ENCODE measurements at regions not wholly inside any gene's neighbourhood (a gene's known extent, or its start where the extent isn't known, plus 50 kb on each side); places are given as distances from the start of the nearest gene placed in this dataset.
A peak's percentile ranks its signal among the peaks of the same experiment; 100 is the strongest.
"Not testable (repeated sequence)": the region's sequence is repeated elsewhere in the genome, so short reads cannot be mapped to it uniquely, and the experiment has no call there.

- Mint-ChIP-seq H3K4me3 (ENCODE audit: unreplicated experiment) (no peak overlapping the region), H3K27me3 (ENCODE audit: insufficient read depth, unreplicated experiment) (no peaks in the 10 kb centered on the region), H3K4me1 (ENCODE audit: low read depth, unreplicated experiment) (peaks cover 49% of the 10 kb centered on the region), H3K9me3 (ENCODE audit: unreplicated experiment) (no peaks in the 10 kb centered on the region), H3K36me3 (ENCODE audit: insufficient read depth, unreplicated experiment) (no peaks in the 10 kb centered on the region), H3K27ac (ENCODE audit: unreplicated experiment) (no peak overlapping the region)
- no TSS peak for BruUV-seq (replicated peaks)
- ChIA-PET POLR2A (no interaction called here), CTCF (no interaction called here)
- Histone ChIP-seq H3K36me3 (ENCODE audit: control insufficient read depth, insufficient read depth, low read length) (no peaks in the 10 kb centered on the region), H3K9me3 (peaks cover 5% of the 10 kb centered on the region; the same call in 1 of the 2 replicates), H3K4me3 (ENCODE audit: low read depth, low read length) (no peak overlapping the region), H3K4me1 (peaks cover 42% of the 10 kb centered on the region), H3K27me3 (replicated peaks; ENCODE audit: control insufficient read depth, insufficient read depth, low read length) (no peaks in the 10 kb centered on the region)
- intact Hi-C loops (cut with micrococcal nuclease; ENCODE audit: unreplicated experiment): no loop called here
- no peak for TF ChIP-seq CTCF (IDR thresholded peaks at IDR 0.05; ENCODE audit: insufficient read depth in 1 of 2, low read depth in 1 of 2, low read length in 1 of 2, severe bottlenecking in 1 of 2, unreplicated experiment in 1 of 2)
- no peak for DNase-seq
Measured at GRCh38 chr10:8410506-8410905, 356.0 kb downstream of the GATA3 start.

GRCh38 chr10:8412541-8412940 is 358.1 kb downstream of the GATA3 start:
- no TSS peak for BruUV-seq (replicated peaks)
- Mint-ChIP-seq H3K27ac (ENCODE audit: unreplicated experiment) (no peak overlapping the region), H3K27me3 (ENCODE audit: insufficient read depth, unreplicated experiment) (no peaks in the 10 kb centered on the region), H3K36me3 (ENCODE audit: insufficient read depth, unreplicated experiment) (no peaks in the 10 kb centered on the region), H3K4me1 (ENCODE audit: low read depth, unreplicated experiment) (peaks cover 62% of the 10 kb centered on the region), H3K9me3 (ENCODE audit: unreplicated experiment) (no peaks in the 10 kb centered on the region), H3K4me3 (ENCODE audit: unreplicated experiment) (no peak overlapping the region)
- H3K4me1 ChIP-seq: peaks cover 48% of the 10 kb centered on the region
- no peaks in the 10 kb centered on the region for H3K36me3 ChIP-seq (ENCODE audit: control insufficient read depth, insufficient read depth, low read length)
- ChIA-PET POLR2A (no interaction called here), CTCF (no interaction called here)
- DNase-seq: no peak
- H3K4me3 ChIP-seq (ENCODE audit: low read depth, low read length): no peak overlapping the region
- TF ChIP-seq CTCF (IDR thresholded peaks at IDR 0.05; ENCODE audit: insufficient read depth in 1 of 2, low read depth in 1 of 2, low read length in 1 of 2, severe bottlenecking in 1 of 2, unreplicated experiment in 1 of 2): no peak
- peaks cover 5% of the 10 kb centered on the region; the same call in 1 of the 2 replicates for H3K9me3 ChIP-seq
- intact Hi-C loops (cut with micrococcal nuclease; ENCODE audit: unreplicated experiment): no loop called here
- H3K27me3 ChIP-seq (replicated peaks; ENCODE audit: control insufficient read depth, insufficient read depth, low read length): no peaks in the 10 kb centered on the region

GRCh38 chr10:8415029-8415428 is 360.5 kb downstream of the GATA3 start:
- DNase-seq; H3K36me3 Mint-ChIP-seq (ENCODE audit: insufficient read depth, unreplicated experiment); CTCF ChIA-PET; POLR2A ChIA-PET; intact Hi-C loops (cut with micrococcal nuclease; ENCODE audit: unreplicated experiment); H3K27me3 Mint-ChIP-seq (ENCODE audit: insufficient read depth, unreplicated experiment); H3K9me3 Mint-ChIP-seq (ENCODE audit: unreplicated experiment); H3K36me3 ChIP-seq (ENCODE audit: control insufficient read depth, insufficient read depth, low read length); H3K9me3 ChIP-seq; BruUV-seq (replicated peaks); H3K4me3 ChIP-seq (ENCODE audit: low read depth, low read length); H3K27me3 ChIP-seq (replicated peaks; ENCODE audit: control insufficient read depth, insufficient read depth, low read length): not testable (repeated sequence)
- H3K4me1 Mint-ChIP-seq (ENCODE audit: low read depth, unreplicated experiment): peaks cover 70% of the 10 kb centered on the region
- H3K4me3 Mint-ChIP-seq (ENCODE audit: unreplicated experiment): peak overlapping the region; percentile 25
- peak overlapping the region; percentile 36 for H3K27ac Mint-ChIP-seq (ENCODE audit: unreplicated experiment)
- H3K4me1 ChIP-seq: peaks cover 48% of the 10 kb centered on the region

GRCh38 chr10:8416192-8416701 is 361.8 kb downstream of the GATA3 start:
- Mint-ChIP-seq H3K4me1 (ENCODE audit: low read depth, unreplicated experiment) (peaks cover 58% of the 10 kb centered on the region), H3K36me3 (ENCODE audit: insufficient read depth, unreplicated experiment) (no peaks in the 10 kb centered on the region), H3K9me3 (ENCODE audit: unreplicated experiment) (no peaks in the 10 kb centered on the region), H3K27me3 (ENCODE audit: insufficient read depth, unreplicated experiment) (no peaks in the 10 kb centered on the region), H3K27ac (ENCODE audit: unreplicated experiment) (peak overlapping the region; percentile 57), H3K4me3 (ENCODE audit: unreplicated experiment) (no peak overlapping the region)
- Histone ChIP-seq H3K36me3 (ENCODE audit: control insufficient read depth, insufficient read depth, low read length) (no peaks in the 10 kb centered on the region), H3K4me3 (ENCODE audit: low read depth, low read length) (no peak overlapping the region), H3K27me3 (replicated peaks; ENCODE audit: control insufficient read depth, insufficient read depth, low read length) (no peaks in the 10 kb centered on the region), H3K9me3 (peaks cover 5% of the 10 kb centered on the region; the same call in 1 of the 2 replicates), H3K4me1 (peaks cover 48% of the 10 kb centered on the region)
- ChIA-PET POLR2A (no interaction called here), CTCF (no interaction called here)
- DNase-seq: peak in 1 of 2 experiments; percentile 27
- intact Hi-C loops (cut with micrococcal nuclease; ENCODE audit: unreplicated experiment): loop anchor here (1.0 to 2.0 kb wide), 3 partner anchors 15 to 49 kb away; no protein-coding TSS in a partner anchor
- no peak for TF ChIP-seq CTCF (IDR thresholded peaks at IDR 0.05; ENCODE audit: insufficient read depth in 1 of 2, low read depth in 1 of 2, low read length in 1 of 2, severe bottlenecking in 1 of 2, unreplicated experiment in 1 of 2)
- no TSS peak for BruUV-seq (replicated peaks)
